Astrocyte of the hippocampus (primary cell): ENCODE measurements at regions not wholly inside any gene's neighbourhood (a gene's known extent, or its start where the extent isn't known, plus 50 kb on each side); places are given as distances from the start of the nearest gene placed in this dataset.
"Not testable (repeated sequence)": the region's sequence is repeated elsewhere in the genome, so short reads cannot be mapped to it uniquely, and the experiment has no call there.

Source experiments
- DNase-seq: peaks from one replicate; pipeline ENCODE4 v3.0.0; 2011; ENCODE audit warnings: low read depth, low spot score

DNA sequence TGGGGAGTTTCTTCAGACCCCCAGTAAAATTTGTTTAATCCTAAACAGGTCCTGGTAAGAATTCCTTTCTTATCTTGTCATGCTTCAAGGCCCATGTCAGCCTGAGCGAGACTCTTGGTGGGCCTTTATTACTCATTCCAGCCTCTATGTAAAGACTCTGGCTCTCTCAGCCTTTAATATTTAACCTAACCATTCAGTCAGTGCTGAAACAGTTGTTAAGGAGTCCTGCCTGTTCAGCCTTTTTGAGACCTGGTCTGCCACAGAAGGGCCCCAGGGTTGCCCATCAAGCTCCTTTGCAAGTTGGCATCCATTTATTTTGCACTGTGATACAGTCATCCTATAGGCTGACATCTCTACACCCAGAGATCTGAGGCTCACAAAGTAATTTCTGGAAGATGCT lies 107.7 kb upstream of the VANGL1 start:
- DNase-seq = no peak

DNA sequence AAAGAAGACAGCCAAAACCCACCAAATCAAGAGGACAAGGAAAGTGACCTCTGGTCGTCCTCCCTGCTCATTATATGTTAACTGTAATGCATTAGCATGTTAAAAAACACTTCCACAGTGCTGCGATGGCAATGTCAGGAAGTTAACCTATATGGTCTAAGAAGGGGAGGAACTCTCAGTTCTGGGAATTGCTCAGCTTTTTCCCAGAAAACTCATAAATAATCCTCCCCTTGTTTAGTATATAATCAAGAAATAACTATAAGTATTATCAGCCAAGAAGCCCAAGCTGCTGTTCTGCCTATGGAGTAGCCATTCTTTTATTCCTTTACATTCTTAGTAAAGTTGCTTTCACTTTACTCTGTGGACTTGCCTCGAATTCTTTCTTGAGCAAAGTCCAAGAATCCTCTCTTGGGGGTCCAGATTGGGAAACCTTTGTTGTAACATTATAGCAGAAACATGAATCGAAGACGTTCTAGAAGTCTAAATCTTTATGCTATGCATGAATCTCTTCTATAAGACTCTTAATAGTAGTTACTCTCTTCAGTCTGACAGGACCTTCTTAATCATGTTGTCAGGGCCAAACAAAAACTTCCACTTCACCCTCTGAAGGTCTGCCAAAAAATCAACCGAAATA lies 110.0 kb upstream of the VANGL1 start:
- no peak for DNase-seq

DNA sequence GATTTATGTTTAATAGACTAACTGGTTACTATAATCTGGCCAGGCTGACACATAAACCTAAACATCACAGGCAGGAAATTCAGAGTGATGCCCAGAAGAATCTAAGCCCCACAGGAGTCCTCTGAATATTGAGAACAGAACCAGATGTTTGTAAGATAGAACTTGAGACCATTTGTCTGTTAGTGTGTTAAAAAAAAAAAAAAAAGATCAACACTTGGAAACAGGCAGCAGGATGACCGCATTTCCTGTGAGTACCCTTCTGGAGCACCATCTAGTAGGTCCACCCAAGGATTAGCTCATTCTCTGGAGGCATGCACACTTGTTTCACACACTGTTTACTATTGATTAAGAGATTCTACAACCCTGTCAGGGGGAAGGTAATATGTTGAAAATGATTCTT lies 111.4 kb upstream of the VANGL1 start:
- DNase-seq = no peak

DNA sequence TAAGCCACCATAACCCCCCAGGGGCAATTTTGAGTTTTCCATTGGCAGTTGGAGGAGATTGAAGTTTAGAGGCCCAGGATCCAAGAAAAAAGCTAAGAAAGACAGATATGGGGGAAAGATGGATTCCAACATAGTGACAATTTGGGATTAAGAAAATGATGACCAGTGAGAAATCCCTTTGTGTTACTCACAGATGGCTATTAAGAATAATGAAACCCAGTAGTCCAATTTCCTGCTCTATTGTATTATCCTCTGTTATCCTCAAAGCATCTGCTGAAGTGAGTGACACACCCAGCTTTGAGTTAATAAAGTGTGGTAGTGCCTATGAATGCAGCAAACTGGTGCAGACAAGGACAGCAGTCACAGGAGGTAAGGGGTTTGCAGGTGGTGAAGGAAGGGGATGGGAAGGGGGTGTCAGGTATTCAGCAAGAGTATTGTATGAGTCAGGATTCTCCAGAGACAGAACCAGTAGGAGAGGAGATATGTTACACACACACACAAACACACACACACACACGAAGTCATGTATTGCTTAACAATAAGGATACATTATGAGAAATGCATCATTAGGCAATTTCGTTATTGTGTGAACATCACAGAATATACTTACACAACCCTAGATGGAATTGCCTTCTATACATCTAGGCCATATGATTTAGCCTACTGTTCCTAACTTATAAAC lies 112.4 kb upstream of the VANGL1 start:
- no peak for DNase-seq

DNA sequence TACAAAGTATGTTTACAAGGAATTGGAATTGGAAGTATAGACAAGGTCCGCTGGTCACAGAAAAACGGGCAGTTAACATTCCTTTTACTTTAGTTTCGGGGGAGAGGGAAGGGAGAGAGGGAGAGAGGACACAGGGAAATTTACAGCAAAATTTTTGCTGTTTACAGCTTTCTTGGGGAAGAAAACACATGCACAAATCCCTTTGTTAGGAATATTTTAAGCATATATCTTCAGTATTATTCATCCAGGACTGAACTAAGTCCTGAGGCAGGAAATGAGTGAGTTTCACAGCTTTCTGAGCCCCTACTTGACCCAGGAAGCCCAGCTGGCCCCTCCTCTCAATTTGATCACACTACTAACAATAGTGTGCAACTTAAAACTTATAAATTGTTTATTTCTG lies 113.4 kb upstream of the VANGL1 start:
- DNase-seq = not testable (repeated sequence)

DNA sequence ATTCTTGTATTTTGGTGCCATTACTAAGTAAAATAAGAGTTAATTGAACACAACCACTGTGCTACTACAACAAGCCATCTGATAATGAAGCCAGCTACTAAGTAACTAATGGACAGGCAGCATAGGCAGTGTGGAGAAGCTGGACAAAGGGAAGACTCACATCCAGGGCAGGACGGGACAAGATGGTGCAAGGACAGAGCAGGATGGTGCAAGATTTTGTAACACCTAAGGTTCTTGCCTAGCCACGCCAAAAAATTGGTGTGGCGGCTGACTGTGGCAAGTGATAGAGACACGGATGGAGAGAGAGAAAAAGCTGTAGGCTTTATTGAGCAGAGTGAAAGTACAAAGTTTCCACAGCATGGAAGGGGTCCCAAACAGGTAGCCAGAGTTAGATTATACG lies 114.0 kb upstream of the VANGL1 start:
- no peak for DNase-seq

DNA sequence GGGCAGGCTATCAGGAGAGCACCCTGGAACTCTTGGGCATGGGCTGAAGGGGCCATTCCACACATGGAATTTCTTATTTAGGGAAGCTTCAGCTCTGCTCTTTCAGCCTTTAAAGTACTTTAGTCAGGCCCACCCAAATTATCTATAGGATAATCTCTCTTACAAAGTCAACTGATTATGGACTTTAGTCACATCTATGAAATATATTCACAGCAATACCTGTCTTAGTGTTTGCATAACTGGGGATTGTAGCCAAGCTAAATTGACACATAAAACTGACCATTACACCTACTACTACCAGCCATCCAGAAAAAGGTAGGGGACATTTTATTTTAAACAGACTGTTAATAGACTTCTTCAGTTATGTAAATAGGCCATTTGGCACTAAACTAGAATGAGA lies 114.9 kb upstream of the VANGL1 start:
- no peak for DNase-seq

DNA sequence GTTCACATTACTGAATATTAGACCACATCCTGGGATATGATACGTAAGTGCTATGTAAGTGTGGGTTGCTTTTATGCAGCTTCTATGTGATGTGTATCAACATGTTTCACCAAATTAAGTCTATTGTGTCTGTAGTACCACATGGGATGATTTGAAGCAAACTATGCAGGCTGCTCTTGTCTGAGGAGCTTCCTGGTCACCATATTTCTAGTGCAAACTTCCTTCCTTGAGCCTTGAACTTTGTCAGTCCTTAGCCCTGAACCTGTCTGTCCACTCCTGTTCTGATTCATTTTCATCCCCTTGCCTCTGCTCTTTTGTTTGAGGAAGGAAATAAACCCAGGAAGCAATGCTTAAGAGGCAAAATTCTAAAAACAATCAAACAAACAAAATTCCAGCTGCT lies 117.5 kb upstream of the VANGL1 start:
- no peak for DNase-seq

DNA sequence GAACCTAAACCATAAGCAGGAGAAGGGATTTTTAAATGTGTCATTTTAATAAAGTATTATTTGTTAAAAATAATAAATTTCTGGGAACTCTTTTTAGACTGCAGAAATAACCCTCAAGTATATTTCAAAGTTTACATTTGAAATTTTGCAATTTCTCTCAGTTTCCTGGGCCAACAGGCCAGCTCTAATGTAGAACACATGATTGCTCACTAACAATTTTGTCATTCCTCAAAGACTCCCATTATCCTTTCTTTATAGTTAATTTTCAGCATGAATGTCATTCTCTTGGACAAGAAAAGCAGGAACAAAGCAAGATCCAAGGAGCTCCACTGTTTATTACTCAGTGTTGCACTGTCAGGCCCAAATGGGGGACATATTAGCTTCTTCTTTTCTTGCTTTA lies 119.4 kb upstream of the VANGL1 start:
- no peak for DNase-seq

DNA sequence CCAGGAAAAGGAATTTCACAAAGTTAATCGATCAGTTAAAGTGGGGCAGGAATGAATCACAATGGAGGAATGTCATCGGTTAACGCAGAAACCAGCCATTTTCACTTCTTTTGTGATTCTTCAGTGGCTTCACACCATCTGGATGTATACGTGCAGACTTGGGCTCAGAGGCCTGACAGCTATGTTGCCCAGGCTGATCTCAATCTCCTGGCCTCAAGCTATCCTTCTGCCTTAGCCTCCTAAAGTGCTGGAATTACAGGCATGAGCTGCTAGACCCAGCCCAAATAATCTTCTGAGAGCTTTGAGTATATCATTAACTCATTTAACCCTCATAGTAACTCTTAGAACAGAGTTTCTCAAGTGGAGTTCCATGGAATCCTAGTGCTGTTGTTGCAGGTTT lies 126.5 kb upstream of the VANGL1 start:
- no peak for DNase-seq

DNA sequence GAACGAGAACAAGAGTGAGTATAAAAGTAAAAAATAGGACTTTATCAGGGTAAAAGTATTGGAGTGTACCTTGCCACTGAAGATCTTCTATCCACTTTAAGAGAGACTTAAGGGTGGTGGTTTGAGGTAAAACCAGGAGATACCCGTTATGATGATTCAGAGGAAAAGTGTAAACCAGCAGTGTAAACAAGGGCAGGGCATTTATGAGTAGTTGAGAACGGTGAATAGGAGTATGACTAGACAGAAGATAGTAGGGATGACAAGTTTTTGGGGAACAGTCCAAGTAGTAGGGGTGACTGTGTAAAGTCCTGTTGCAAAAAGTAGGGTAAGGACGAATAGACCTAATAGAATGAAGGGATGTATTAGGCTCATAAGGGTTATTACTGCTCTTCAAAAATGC lies 131.5 kb upstream of the VANGL1 start:
- DNase-seq = not testable (repeated sequence)

DNA sequence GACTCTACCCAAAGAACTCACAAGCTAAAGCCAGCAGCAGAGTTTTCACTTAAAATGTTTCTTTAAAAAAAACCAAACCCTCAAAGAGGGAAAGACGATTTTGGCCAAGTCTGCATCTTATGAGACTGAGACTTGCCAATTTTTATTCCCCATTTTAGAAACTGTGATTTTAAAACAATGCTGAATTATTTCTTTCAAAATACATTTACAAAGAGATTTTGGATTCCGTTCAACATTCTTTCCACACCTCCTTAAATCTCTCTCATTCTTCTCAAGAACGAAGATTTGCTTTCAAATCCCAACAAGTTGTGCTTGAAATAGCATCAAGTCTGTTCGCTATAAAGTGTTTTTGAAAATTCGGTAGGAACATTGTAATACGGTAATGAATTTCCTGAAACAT lies 133.9 kb upstream of the VANGL1 start:
- no peak for DNase-seq

DNA sequence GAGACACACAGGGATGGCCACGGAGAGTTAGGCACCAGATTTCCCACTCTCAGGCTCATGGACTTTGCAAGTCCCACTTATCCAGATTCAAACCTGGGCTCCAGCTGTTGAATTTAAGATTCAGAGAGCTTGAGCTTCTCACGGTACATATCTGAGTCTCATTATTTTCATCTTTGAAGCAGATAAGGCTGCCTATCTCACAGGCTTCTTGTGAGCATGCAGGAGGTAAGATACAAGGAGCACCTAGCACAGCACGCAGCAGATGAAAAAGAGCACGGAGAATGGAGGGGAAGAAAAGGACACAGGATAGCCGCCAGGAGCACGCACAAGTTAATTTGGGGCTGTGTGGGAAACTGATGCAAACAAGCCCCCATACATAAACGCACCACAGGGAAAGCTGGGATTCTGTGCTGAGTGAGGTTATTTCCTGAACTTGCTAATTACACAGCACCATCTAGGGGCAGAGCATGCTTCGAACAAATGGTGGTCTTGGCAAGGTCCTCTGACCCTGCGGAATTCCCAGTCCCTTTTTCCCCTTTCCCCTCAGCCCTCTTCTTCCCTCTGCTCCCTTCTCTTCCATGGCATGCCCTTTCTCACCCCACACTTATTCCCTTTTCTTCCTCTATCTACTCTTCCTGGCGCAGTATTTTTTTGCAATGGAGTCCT lies 134.7 kb upstream of the VANGL1 start:
- peak; percentile 68 for DNase-seq

DNA sequence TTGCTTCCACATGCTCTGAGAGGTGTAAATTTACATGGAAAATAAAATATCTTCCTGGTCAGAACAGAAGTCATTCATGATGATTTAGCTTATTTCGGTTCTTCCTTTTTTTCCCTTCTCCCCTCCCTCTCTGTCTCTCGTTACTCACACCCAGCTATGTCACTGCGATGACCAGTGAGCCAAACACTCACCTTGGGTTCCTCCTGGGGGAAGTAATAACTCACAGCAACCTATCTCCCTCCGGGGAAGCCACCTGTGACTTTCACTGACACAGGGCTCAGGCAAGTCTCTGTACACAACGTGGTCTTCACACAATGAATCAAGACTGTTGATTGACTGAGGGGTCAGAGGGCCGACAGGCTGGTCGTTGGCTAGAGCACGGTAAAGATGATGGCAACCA lies 135.3 kb upstream of the VANGL1 start:
- no peak for DNase-seq

DNA sequence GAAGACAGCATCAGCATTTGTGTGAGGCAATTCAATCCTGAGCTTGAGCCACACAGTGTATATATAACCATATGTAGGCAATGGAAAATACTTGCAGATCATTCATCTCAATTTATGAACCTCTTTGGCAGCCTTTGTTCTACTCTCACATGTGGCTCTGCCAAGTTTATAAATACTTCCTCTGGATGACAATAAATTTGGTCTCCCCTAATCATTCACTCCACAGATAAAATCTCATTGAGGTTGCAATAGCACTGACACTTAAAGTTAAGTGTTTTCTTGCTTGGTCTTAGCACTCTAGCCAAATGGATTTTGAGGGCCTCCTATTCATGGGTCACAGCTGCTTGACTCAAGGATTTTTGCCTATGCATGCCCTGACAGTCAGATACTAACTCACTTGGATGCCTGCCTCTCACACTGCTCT lies 136.6 kb upstream of the VANGL1 start:
- DNase-seq = no peak

DNA sequence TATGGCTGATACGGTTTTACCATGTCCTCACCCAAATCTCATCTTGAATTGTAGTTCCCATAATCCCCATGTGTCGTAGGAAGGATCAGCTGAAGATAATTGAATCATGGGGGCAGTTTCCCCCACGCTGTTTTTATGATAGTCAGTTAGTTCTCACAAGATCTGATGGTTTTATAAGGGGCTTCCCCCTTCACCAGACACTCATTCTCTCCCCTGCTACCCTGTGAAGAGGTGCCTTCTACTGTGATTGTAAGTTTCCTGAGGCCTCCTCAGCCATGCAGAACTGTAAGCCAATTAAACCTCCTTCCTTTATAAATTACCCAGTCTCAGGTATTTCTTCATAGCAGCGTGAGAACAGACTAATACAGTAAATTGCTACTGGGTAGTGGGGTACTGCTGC lies 139.6 kb upstream of the VANGL1 start:
- DNase-seq = not testable (repeated sequence)

DNA sequence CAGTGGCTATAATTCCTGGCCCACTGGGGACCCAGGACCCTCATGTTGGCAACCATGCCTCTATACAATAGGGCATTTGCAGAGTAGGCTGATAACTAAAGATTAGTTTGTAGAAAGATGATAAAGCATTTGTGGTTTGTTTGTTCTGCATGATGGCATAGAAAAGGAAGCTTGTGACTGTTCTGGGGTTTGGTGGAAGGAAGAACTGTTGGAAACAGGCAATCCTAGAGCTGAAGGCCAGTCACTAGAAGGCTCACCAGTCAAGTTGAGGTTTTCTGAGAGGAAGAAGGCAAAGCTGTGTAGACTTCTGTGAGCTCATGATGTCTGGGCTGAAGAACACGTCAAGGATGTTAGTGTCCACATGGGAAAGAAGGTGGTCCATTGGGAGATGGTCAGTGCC lies 140.3 kb upstream of the VANGL1 start:
- no peak for DNase-seq

DNA sequence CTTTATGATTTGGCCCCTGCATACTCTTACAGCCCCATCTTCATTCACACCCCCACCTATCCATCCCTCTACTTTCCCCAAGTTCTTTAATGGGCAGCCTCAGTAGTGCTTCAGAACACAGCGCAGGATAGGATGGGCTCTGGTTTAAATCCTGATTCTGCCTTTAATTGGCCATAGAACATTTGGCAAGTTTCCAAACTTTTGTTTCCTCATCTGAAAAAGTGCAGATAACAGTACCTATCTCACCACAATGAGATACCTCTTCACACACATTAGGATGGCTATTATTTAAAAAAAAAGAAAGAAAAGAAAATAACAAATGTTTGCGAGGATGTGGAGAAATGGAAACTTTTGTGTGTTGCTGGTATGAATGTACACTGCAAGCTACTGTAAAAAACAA lies 142.5 kb upstream of the VANGL1 start:
- DNase-seq = no peak

DNA sequence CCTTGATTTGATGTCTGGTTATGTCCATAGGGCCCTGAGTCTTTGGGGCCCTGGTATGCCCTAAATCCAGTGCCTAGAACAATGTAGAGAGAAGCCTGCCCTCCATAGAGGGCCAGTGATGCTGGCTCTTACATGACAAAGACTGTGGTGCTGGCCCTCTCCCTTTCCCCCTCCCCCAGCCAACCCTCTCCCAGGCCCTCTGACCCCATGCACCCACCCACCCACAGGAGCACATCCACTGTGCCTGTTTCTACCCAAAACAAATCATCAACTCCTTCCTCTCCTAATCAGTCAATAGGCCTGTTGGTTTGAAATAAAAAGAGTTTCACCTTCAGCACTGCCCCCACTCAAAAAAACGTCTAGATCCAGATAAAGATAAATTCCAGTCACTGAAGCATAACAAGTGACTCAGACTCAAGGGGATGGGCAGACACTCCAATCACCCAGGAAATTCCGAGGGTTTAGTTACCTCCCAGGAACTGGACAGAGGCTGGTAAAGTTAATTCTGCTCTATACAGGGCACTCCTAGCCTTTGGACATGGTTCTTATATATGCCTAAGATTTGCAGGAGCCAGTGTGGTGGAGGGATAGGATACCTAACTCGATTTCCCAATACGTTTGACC lies 144.8 kb upstream of the VANGL1 start:
- peak; percentile 81 for DNase-seq

DNA sequence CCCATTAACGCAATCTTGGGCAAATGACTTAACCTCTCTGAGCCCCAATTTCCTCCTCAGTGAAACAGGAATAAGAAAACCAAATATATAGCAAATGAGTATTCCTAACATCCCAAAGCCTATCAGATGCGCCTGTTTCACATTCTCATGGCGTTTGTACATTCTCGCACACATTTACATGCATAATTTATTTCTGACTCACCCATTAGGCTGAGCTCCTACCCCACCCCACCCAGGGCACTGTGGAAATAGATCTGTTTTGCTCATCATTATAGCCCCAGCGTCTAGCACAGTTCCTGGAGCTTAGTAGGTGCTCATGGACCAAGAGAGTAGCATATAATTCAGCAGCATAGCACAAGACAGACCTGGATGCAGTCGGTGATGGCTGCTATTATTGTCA lies 146.1 kb upstream of the VANGL1 start:
- peak; percentile 77 for DNase-seq

DNA sequence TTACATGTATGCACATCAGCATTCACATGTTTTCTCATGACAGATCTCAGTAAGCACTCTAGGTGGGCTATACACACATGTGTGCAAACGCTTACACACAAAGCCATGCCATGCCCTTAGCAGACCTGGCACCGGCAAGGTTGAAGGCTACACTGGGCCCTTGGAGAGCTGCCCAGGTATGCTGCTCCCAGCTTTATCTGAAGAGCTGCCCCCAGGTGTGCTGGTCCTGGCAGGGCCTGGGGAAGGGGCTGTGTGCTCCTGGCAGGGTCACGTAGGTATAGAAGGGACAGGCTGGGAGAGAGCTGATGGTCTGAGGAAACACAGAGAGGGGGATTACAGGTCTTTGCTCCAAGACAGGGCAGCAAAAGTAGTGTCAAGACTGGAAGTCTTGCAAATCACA lies 146.7 kb upstream of the VANGL1 start:
- DNase-seq = no peak

DNA sequence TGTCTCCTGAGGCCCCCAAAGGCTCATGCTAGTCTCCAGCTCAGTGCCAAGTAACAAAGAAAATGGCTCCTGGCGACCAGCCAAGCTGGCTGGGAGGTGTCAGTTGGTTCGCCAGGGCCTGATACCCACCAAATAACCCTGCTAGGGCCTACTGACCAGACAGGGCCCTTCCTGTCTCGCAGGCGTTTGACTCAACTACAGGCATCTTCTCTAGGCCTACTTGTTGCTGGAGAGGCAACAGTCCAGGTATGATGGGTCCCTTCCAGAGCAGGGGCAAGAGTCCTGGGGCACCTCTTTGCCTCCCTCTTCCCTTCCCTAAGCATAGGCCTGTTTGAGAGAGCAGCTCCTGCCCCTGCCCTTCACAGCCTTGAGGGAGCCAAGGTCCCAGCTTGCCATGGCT lies 147.9 kb upstream of the VANGL1 start:
- no peak for DNase-seq

DNA sequence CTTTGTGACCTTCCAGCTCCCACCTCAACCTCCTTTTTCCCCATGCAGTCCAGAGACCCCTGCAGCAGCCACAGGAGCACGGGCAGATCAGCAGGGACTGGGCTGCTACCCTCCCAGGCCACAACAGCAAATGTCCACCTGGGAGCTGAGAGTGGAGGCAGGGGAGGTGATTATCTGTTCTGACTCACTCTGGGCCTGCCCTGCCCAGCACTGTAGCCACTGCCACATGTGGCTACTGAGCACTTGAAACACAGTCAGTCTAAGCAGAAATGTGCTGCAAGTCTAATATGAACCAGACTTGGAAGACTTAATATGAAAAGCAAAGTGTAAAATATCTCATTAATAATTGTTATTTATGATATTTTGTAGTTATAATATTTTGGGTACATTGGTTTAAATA lies 148.9 kb upstream of the VANGL1 start:
- DNase-seq = peak; percentile 47
